Adrenal gland (tissue), 9 donors: ENCODE measurements at regions not wholly inside any gene's neighbourhood (a gene's known extent, or its start where the extent isn't known, plus 50 kb on each side); places are given as distances from the start of the nearest gene placed in this dataset.
"Not testable (repeated sequence)": the region's sequence is repeated elsewhere in the genome, so short reads cannot be mapped to it uniquely, and the experiment has no call there.

Source experiments
- DNase-seq, 7 donors: peaks; one replicate each; pipeline ENCODE4 v3.0.0-alpha.2; 2019 to 2020
- H3K27ac ChIP-seq, 5 donors: fragments of 200-600 bp; sonication (generic) in 4 of 5; 1 replicate in 3 of 5; 2 replicates in 2 of 5; pipeline versions ENCODE4 v1.5.1 to v1.8.0; 2016 to 2020; ENCODE audit warnings: mild to moderate bottlenecking in 1 of 5
- H3K27me3 ChIP-seq: fragments of 200-600 bp; 2 replicates; pipeline ENCODE4 v1.8.0; 2021
- H3K36me3 ChIP-seq, 2 donors: fragments of 200-600 bp; replicated peaks in 1 of 2; 1 replicate in 1 of 2; 2 replicates in 1 of 2; pipeline versions ENCODE4 v1.5.1 to v1.8.0; 2018 to 2022
- H3K4me1 ChIP-seq, 2 donors: fragments of 200-600 bp; replicated peaks in 1 of 2; 1 replicate in 1 of 2; 2 replicates in 1 of 2; pipeline versions ENCODE4 v1.5.1 to v1.8.0; 2018 to 2021
- H3K4me3 ChIP-seq, 4 donors: fragments of 200-600 bp; sonication (generic) in 3 of 4; one replicate each; pipeline ENCODE4 v1.5.1; 2016 to 2018
- H3K9me3 ChIP-seq, 3 donors: fragments of 200-600 bp; sonication (generic) in 1 of 3; replicated peaks in 1 of 3; 1 replicate in 2 of 3; 2 replicates in 1 of 3; pipeline versions ENCODE4 v1.5.1 to v1.8.0; 2016 to 2021
- CTCF ChIP-seq, 6 experiments: fragments of 450-650 bp in 4 of 6; fragments of 200-600 bp in 2 of 6; sonication (generic) in 1 of 6; IDR thresholded peaks; 1 replicate in 5 of 6; 2 replicates in 1 of 6; pipeline versions ENCODE4 v1.5.1 to v1.8.0; 2016 to 2021; ENCODE audit warnings: antibody characterized with exemption in 6 of 6, mild to moderate bottlenecking in 2 of 6, moderate library complexity in 1 of 6
- POLR2A ChIP-seq, 2 donors: fragments of 450-650 bp; IDR thresholded peaks; one replicate each; pipeline ENCODE4 v1.6.1; 2017; ENCODE audit warnings: antibody characterized with exemption in 2 of 2, mild to moderate bottlenecking in 2 of 2, moderate library complexity in 1 of 2
- WGBS, 4 donors: extraction: QIAGEN DNeasy Blood & Tissue Kit in 2 of 4; methylation state at CpG; one replicate each; pipeline versions ENCODE4 v1.1.5 to v1.1.7; 2013 to 2017; 5-methylcytosine and 5-hydroxymethylcytosine counted together
- intact Hi-C, 2 donors: fragments of 100-400 bp; cut with DNase I; formaldehyde crosslinking; loops; one replicate each; pipeline versions ENCODE4 v1.14.1 to v1.15.0; 2022 to 2023
- donor health status: healthy with polysubstance abuse.
- donor health status: Bipolar disorder and iron deficiency.
- donor health status: DM: yes; HTN: yes; CAD: no.
- donor health status: DM: no; HTN: no; CAD: no.
- donor health status: DM: no; HTN: no; CAD: no.

GRCh38 chr7:153951316-153951715 lies 100.9 kb upstream of the DPP6 start:
- TF ChIP-seq CTCF (IDR thresholded peaks at IDR 0.05) (no peak), POLR2A (IDR thresholded peaks at IDR 0.05) (no peak)
- Histone ChIP-seq H3K4me1 (no peaks in the 10 kb centered on the region), H3K36me3 (no peaks in the 10 kb centered on the region), H3K27me3 (no peaks in the 10 kb centered on the region), H3K9me3 (no peaks in the 10 kb centered on the region), H3K27ac (no peak overlapping the region), H3K4me3 (no peak overlapping the region)
- DNase-seq = peak in 1 of 7 donors; percentile 41
- 38 to 58% (median 56%) methylated on average over 10 of the region's 10 CpGs for WGBS, 4 donors
- intact Hi-C loops = no loop called here

- Histone ChIP-seq H3K27ac (no peak overlapping the region), H3K9me3 (no peaks in the 10 kb centered on the region), H3K4me3 (no peak overlapping the region), H3K27me3 (no peaks in the 10 kb centered on the region), H3K4me1 (no peaks in the 10 kb centered on the region), H3K36me3 (no peaks in the 10 kb centered on the region)
- no peak for DNase-seq
- TF ChIP-seq POLR2A (IDR thresholded peaks at IDR 0.05) (no peak), CTCF (IDR thresholded peaks at IDR 0.05) (no peak)
- 76 to 93% (median 86%) methylated on average over 4 of the region's 4 CpGs for WGBS, 4 donors
- intact Hi-C loops = no loop called here
These were observed 97.7 kb upstream of the DPP6 start for GRCh38 chr7:153954477-153954876.

GRCh38 chr7:153957677-153958076 lies 94.5 kb upstream of the DPP6 start:
- intact Hi-C loops, H3K9me3 ChIP-seq, H3K4me3 ChIP-seq, H3K4me1 ChIP-seq, H3K27ac ChIP-seq, H3K27me3 ChIP-seq, DNase-seq, H3K36me3 ChIP-seq: not testable (repeated sequence)
- 81 to 94% (median 87%) methylated on average over 4 to 5 of the region's 5 CpGs for WGBS, 4 donors

GRCh38 chr7:153958381-153958780 lies 93.8 kb upstream of the DPP6 start:
- H3K27ac ChIP-seq, H3K36me3 ChIP-seq, intact Hi-C loops, H3K4me3 ChIP-seq, H3K9me3 ChIP-seq, H3K27me3 ChIP-seq, H3K4me1 ChIP-seq: not testable (repeated sequence)
- peak in 1 of 7 donors; percentile 23 for DNase-seq
- 48 to 68% (median 56%) methylated on average over 3 to 6 of the region's 6 CpGs for WGBS, 4 donors

- H3K9me3 ChIP-seq, H3K4me1 ChIP-seq, H3K27ac ChIP-seq, H3K4me3 ChIP-seq, H3K36me3 ChIP-seq, intact Hi-C loops, DNase-seq, H3K27me3 ChIP-seq: not testable (repeated sequence)
- WGBS, 4 donors = 66 to 78% (median 70%) methylated on average over 3 to 6 of the region's 6 CpGs
These were observed 93.4 kb upstream of the DPP6 start for GRCh38 chr7:153958789-153959188.

- H3K36me3 ChIP-seq, intact Hi-C loops, H3K9me3 ChIP-seq, H3K27me3 ChIP-seq, H3K4me1 ChIP-seq, H3K27ac ChIP-seq, H3K4me3 ChIP-seq: not testable (repeated sequence)
- 76 to 81% (median 78%) methylated on average over 6 of the region's 6 CpGs for whole genome bisulfite sequencing, 4 donors
- DNase-seq = peak in 1 of 7 donors; percentile 33
These were observed 87.6 kb upstream of the DPP6 start for GRCh38 chr7:153964481-153965112.

- H3K9me3 ChIP-seq, H3K27me3 ChIP-seq, H3K4me1 ChIP-seq, intact Hi-C loops, H3K27ac ChIP-seq, H3K4me3 ChIP-seq, H3K36me3 ChIP-seq, DNase-seq: not testable (repeated sequence)
- 63 to 84% (median 69%) methylated on average over 2 to 4 of the region's 4 CpGs for WGBS, 4 donors
These were observed 83.2 kb upstream of the DPP6 start for GRCh38 chr7:153969016-153969415.

- H3K27ac ChIP-seq, H3K4me1 ChIP-seq, H3K27me3 ChIP-seq, H3K9me3 ChIP-seq, H3K36me3 ChIP-seq, DNase-seq, H3K4me3 ChIP-seq, intact Hi-C loops: not testable (repeated sequence)
- WGBS, 4 donors = 66 to 68% (median 68%) methylated on average over 6 of the region's 6 CpGs
These were observed 77.6 kb upstream of the DPP6 start for GRCh38 chr7:153974603-153975002.

GRCh38 chr7:153976745-153977144 lies 75.5 kb upstream of the DPP6 start:
- H3K27me3 ChIP-seq, H3K36me3 ChIP-seq, H3K27ac ChIP-seq, intact Hi-C loops, H3K9me3 ChIP-seq, H3K4me3 ChIP-seq, H3K4me1 ChIP-seq, DNase-seq: not testable (repeated sequence)
- WGBS, 4 donors = 75 to 82% (median 78%) methylated on average over 6 of the region's 6 CpGs

GRCh38 chr7:153983186-153983585 lies 69.0 kb upstream of the DPP6 start:
- intact Hi-C loops, DNase-seq, H3K4me1 ChIP-seq, H3K36me3 ChIP-seq, H3K4me3 ChIP-seq, H3K27me3 ChIP-seq, H3K9me3 ChIP-seq, H3K27ac ChIP-seq: not testable (repeated sequence)
- 30 to 49% (median 44%) methylated on average over 2 to 6 of the region's 6 CpGs; no CpG with 5 or more reads in 1 of the 4 donors for WGBS, 4 donors
